GM13977 (cell line): ENCODE measurements at regions not wholly inside any gene's neighbourhood (a gene's known extent, or its start where the extent isn't known, plus 50 kb on each side); places are given as distances from the start of the nearest gene placed in this dataset.

Source experiments
- DNase-seq: peaks from one replicate; pipeline ENCODE4 v3.0.0; 2012; ENCODE audit warnings: low spot score
- CTCF ChIP-seq: IDR thresholded peaks from 2 replicates; pipeline ENCODE4 v1.5.1; 2012; ENCODE audit warnings: mild to moderate bottlenecking, control low read depth; ENCODE audit not compliant: insufficient read depth; ENCODE audit errors: extremely low read depth, missing control alignments
- in situ Hi-C: fragments of 300-500 bp; cut with MboI; formaldehyde crosslinking; loops from one replicate; pipeline ENCODE4 v1.12.0; 2022; ENCODE audit warnings: low sequenced_read_pairs, low pct_unique_long_range_greater_than_20kb, mixed read lengths, inconsistent platforms; ENCODE audit not compliant: unreplicated experiment

DNA sequence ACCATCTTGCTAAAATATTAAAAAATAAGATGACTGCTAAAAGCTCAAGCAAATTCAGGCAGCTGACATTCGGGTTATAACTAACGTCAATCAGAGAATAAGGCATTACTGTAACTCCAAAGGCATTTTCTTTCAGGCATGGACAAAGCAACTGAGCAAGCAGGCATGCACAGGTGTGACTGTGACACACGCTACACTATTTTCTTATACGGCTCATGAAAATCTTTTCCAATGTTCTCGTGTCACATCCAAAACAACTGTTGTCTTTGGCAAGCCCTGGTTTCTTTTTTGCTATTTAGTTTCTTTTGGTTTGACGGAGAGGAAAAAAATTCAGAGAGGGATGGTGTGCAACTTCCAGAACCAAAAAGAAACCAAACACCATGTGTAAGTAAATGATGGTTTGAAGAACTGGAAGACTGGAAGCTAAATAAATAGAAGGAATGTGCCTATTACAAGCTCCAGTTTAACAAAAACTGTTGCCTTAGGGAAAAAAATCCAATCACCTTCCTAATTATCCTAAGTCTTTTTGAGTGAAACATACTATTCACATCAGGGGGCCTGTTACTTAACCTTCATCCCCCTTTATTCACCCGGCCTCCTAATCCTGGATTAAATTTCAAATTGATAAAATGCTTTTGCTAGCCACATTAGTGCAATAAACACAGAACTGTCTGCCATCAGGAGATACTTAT lies 277.6 kb downstream of the PSAT1 start:
- no peak for DNase-seq
- in situ Hi-C loops: no loop called here
- no peak for TF ChIP-seq CTCF

GRCh38 chr9:78575081-78575480 lies 278.2 kb downstream of the PSAT1 start:
- no peak for TF ChIP-seq CTCF
- no peak for DNase-seq
- in situ Hi-C loops: no loop called here

- no peak for TF ChIP-seq CTCF
- DNase-seq: no peak
- in situ Hi-C loops: no loop called here
Measured at GRCh38 chr9:78575771-78576170, 278.8 kb downstream of the PSAT1 start.

DNA sequence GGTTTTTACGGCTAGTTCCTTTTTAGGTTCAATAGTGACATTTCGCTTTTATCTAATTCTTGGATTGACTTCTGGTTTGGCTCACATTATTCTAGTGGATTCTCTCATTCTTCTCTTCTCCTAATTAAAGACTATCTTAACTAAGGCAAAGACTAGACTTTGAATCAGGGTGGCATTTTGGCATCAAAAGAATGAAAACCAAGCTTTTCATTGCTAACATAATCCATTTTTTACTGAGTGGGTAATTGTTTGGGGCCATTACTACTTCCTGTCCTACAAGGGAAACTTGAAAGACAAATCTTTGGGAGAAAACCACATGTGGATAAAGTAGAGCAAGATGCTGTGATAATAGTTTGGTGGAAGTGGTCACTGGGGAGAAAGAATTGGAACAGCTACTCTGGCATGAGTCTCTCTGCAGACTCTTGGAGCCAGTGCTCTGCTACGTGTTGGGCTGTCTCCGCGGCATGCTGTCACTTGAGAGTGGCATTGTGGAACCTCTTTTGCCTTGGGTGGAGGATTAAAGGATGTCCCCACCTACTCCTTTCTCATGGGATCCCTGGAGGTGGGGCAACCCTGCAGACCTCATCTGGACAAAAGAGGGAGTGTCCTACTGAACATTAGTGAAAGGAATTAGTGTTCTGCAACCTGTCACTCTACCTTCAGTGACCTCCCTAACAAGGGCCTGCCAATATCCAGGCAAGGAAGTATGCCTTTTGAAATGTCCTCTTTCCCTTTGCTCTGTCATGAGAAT lies 280.4 kb downstream of the PSAT1 start:
- in situ Hi-C loops: no loop called here
- DNase-seq: no peak
- no peak for TF ChIP-seq CTCF

- TF ChIP-seq CTCF: no peak
- in situ Hi-C loops: no loop called here
- DNase-seq: no peak
Measured at GRCh38 chr9:78578072-78578471, 281.1 kb downstream of the PSAT1 start.

GRCh38 chr9:78582821-78583220 lies 285.9 kb downstream of the PSAT1 start:
- no peak for DNase-seq
- no peak for TF ChIP-seq CTCF
- in situ Hi-C loops: no loop called here
